Kidney (tissue), 13 donors: ENCODE measurements at regions not wholly inside any gene's neighbourhood (a gene's known extent, or its start where the extent isn't known, plus 50 kb on each side); places are given as distances from the start of the nearest gene placed in this dataset.

Source experiments
- DNase-seq, 5 donors: peaks; one replicate each; pipeline ENCODE4 v3.0.0-alpha.2; 2013 to 2020
- FAIRE-seq: peaks from 2 replicates; lab custom pipeline; 2012; peaks lifted over from hg19 to GRCh38; lab: Jason Lieb, UNC
- H3K27ac ChIP-seq, 2 donors: one replicate each; pipeline ENCODE4 v1.7.0; 2013; ENCODE audit warnings: low read depth in 2 of 2, low read length in 2 of 2, inconsistent platforms in 1 of 2
- H3K27me3 ChIP-seq: one replicate; pipeline ENCODE4 v1.7.1; 2013; ENCODE audit warnings: low read length, inconsistent platforms; ENCODE audit not compliant: control insufficient read depth, insufficient read depth
- H3K36me3 ChIP-seq, 3 donors: one replicate each; pipeline versions ENCODE4 v1.7.0 to v1.7.1; 2013; ENCODE audit warnings: low read length in 3 of 3, control low read depth in 1 of 3, inconsistent platforms in 1 of 3; ENCODE audit not compliant: insufficient read depth in 3 of 3, control insufficient read depth in 2 of 3
- H3K4me1 ChIP-seq, 3 donors: one replicate each; pipeline versions ENCODE4 v1.7.0 to v1.7.1; 2013; ENCODE audit warnings: low read length in 3 of 3, inconsistent platforms in 1 of 3, low read depth in 1 of 3; ENCODE audit not compliant: control insufficient read depth in 2 of 3, insufficient read depth in 2 of 3
- H3K4me3 ChIP-seq, 3 donors: one replicate each; pipeline versions ENCODE4 v1.7.0 to v1.8.1; 2013; ENCODE audit warnings: low read length in 3 of 3, control low read depth in 1 of 3, inconsistent platforms in 1 of 3
- H3K9ac ChIP-seq, 3 donors: one replicate each; pipeline versions ENCODE4 v1.7.0 to v1.7.1; 2013; ENCODE audit warnings: low read length in 3 of 3, control low read depth in 1 of 3, inconsistent platforms in 1 of 3
- H3K9me3 ChIP-seq, 3 donors: one replicate each; pipeline versions ENCODE4 v1.7.0 to v1.7.1; 2013; ENCODE audit warnings: low read length in 3 of 3, control low read depth in 1 of 3, inconsistent platforms in 1 of 3; ENCODE audit not compliant: control insufficient read depth in 2 of 3, insufficient read depth in 1 of 3
- intact Hi-C: fragments of 100-400 bp; cut with DNase I; formaldehyde crosslinking; loops from one replicate; pipeline ENCODE4 v1.11.1; 2022
- TF ChIP-seq, protein P1 (sequence below): IDR thresholded peaks from 3 replicates; pipeline ENCODE4 v1.5.1; 2012; ENCODE audit warnings: mild to moderate bottlenecking, moderate library complexity, borderline replicate concordance; ENCODE audit not compliant: insufficient read depth; ENCODE audit errors: extremely low read depth
- donor health status: control.
- donor health status: control.
- donor health status: control.
- donor health status: control.
- donor health status: control.
- donor health status: DM: yes; HTN: yes; CAD: no.
- donor health status: Normal renal cell carcinoma (clear cell type).

DNA sequence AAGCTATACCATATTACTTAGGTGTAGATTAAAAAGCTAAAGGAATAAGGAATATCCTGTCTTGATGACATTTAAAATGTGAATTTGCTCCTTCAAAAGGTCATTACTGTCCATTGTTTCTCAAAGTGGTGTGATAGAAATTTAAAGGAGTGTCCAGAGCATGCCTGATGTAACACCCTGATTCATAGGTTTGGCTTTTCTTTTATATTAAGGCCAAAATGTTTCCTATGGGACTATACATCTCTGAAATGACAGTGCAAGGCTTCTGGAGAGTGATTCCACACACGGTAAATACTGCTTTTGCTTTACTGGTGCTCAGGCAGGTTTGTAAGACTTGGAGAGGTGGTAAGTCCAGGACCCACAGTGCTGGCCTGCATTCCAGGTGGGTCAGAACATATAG is 289.9 kb downstream of the RFC3 start:
- Histone ChIP-seq H3K36me3 (no peaks in the 10 kb centered on the region), H3K9ac (no peak overlapping the region), H3K4me1 (no peaks in the 10 kb centered on the region), H3K4me3 (no peak overlapping the region), H3K27ac (no peak overlapping the region), H3K27me3 (no peaks in the 10 kb centered on the region), H3K9me3 (no peaks in the 10 kb centered on the region)
- DNase-seq (no peak), FAIRE-seq (no peak)
- TF ChIP-seq, protein P1, sequence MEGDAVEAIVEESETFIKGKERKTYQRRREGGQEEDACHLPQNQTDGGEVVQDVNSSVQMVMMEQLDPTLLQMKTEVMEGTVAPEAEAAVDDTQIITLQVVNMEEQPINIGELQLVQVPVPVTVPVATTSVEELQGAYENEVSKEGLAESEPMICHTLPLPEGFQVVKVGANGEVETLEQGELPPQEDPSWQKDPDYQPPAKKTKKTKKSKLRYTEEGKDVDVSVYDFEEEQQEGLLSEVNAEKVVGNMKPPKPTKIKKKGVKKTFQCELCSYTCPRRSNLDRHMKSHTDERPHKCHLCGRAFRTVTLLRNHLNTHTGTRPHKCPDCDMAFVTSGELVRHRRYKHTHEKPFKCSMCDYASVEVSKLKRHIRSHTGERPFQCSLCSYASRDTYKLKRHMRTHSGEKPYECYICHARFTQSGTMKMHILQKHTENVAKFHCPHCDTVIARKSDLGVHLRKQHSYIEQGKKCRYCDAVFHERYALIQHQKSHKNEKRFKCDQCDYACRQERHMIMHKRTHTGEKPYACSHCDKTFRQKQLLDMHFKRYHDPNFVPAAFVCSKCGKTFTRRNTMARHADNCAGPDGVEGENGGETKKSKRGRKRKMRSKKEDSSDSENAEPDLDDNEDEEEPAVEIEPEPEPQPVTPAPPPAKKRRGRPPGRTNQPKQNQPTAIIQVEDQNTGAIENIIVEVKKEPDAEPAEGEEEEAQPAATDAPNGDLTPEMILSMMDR: no peak
- intact Hi-C loops: no loop called here

DNA sequence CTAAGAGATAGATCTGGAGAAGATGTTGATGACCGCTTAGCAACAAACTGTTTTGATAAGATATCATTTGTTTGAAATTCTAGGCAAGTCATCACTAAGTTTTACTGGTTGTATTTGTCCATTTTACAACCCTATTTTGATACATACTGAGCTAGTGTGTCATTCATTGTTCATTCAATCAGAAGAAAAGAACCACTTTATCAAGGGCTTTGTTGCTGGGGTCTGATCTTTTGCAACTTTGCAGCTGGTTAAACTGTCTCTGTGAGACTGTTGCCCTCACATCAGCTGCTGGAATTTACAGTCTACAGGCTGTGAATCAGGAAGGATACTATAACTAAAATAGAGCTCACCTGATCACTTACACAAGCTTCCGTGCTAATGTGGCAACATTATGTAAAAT is 290.5 kb downstream of the RFC3 start:
- Histone ChIP-seq H3K4me1 (no peaks in the 10 kb centered on the region), H3K36me3 (no peaks in the 10 kb centered on the region), H3K4me3 (no peak overlapping the region), H3K9ac (no peak overlapping the region), H3K27me3 (no peaks in the 10 kb centered on the region), H3K27ac (no peak overlapping the region), H3K9me3 (no peaks in the 10 kb centered on the region)
- TF ChIP-seq, protein P1: no peak
- DNase-seq: no peak
- intact Hi-C loops: no loop called here
- no peak for FAIRE-seq

DNA sequence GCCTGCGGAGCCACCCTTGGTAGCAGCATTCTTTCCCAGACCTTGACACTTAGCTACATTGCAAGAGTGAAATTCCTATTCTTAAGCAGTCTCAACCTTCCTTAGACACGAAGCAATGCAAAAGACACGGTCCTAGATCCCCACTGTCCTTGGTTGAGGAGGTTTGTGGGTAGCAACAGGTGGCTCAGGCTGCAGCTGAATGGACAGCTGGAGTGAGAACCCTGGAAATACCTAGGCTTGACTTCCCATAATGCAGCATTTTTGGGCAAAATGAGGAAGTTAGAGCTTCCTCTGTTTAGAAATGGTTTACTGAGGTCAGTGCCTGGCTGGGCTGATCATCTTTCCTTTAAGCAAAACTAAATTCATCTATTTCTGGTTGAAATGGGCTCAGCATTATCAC is 296.6 kb downstream of the RFC3 start:
- no peak overlapping the region for H3K27ac ChIP-seq
- no peak overlapping the region for H3K4me3 ChIP-seq
- no peaks in the 10 kb centered on the region for H3K36me3 ChIP-seq
- TF ChIP-seq, protein P1: no peak
- FAIRE-seq (no peak), DNase-seq (no peak)
- H3K9me3 ChIP-seq: no peaks in the 10 kb centered on the region
- H3K9ac ChIP-seq: no peak overlapping the region
- H3K27me3 ChIP-seq: no peaks in the 10 kb centered on the region
- H3K4me1 ChIP-seq: no peaks in the 10 kb centered on the region
- intact Hi-C loops: no loop called here

DNA sequence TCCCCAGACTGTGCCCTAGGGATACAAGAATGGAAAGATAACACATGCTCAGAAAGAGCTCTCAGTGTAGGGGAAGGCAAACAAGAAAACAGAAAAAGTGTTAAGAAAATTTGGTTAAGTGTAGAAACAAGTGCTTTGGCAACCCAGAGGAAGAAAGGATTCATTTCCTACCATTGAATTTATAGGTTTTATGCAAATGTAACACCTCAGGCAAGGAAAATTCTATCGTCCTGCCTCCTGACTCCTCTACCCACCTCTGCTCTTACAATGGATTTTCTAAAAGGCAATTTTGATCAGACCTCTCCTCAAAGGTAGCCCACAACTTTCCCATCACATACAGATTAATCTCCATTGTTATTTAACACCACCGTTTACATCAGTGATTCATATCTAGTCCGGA is 298.7 kb downstream of the RFC3 start:
- H3K27me3 ChIP-seq: no peaks in the 10 kb centered on the region
- H3K27ac ChIP-seq: no peak overlapping the region
- H3K9ac ChIP-seq: no peak overlapping the region
- DNase-seq: no peak
- H3K4me1 ChIP-seq: no peaks in the 10 kb centered on the region
- no peaks in the 10 kb centered on the region for H3K36me3 ChIP-seq
- FAIRE-seq: no peak
- TF ChIP-seq, protein P1: no peak
- intact Hi-C loops: no loop called here
- H3K4me3 ChIP-seq: no peak overlapping the region
- no peaks in the 10 kb centered on the region for H3K9me3 ChIP-seq
